Activated CD8-positive, alpha-beta memory T cell treated with anti-CD3 and anti-CD28 coated beads for 48 hours (primary cell): ENCODE measurements at regions not wholly inside any gene's neighbourhood (a gene's known extent, or its start where the extent isn't known, plus 50 kb on each side); places are given as distances from the start of the nearest gene placed in this dataset.
"Not testable (repeated sequence)": the region's sequence is repeated elsewhere in the genome, so short reads cannot be mapped to it uniquely, and the experiment has no call there.

ENCODE experiments used
- DNase-seq, 3 experiments: peaks; one replicate each; pipeline ENCODE4 v3.0.0-alpha.2; 2020; ENCODE audit warnings: low read depth in 2 of 3, low spot score in 2 of 3

DNA sequence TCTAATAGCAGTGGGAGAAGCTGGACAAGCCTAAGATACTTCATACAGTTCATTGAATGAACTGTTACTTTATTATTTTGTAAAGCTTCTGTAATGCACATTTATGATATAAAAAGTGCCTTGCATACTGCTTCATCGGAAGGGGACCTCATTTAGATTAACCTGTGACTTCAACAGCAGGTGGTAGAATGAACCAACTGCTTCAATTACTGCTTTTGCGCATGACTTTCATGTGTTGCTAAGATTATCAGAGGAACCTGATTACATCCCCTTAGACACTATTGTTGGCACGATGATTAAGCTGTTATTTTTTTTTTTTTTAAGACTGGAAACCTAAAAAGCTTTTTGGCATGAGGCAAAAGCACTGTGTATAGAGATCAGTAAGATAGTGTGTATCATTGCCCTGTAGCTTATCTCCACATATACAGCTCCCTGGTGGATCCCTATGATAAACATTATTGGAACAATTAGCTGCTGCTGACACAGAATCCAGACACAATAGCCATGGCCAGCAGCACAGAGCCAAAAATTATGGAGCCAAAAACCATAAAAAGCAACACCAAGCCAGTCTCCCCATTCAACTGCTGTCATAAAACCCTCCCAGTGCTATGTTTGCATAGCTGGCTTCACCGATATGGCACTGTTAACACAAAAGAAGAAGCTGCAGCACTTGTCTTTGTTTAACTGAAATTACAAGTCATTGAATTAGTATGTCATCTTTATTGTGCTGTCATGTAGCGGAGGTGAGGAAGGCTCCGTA is 731.6 kb upstream of the MMS22L start:
- no peak for DNase-seq

GRCh38 chr6:98016565-98016964 is 733.5 kb upstream of the MMS22L start:
- DNase-seq: no peak

GRCh38 chr6:98020222-98020621 is 737.2 kb upstream of the MMS22L start:
- no peak for DNase-seq

- no peak for DNase-seq
Measured at GRCh38 chr6:98024359-98024758, 741.3 kb upstream of the MMS22L start.

DNA sequence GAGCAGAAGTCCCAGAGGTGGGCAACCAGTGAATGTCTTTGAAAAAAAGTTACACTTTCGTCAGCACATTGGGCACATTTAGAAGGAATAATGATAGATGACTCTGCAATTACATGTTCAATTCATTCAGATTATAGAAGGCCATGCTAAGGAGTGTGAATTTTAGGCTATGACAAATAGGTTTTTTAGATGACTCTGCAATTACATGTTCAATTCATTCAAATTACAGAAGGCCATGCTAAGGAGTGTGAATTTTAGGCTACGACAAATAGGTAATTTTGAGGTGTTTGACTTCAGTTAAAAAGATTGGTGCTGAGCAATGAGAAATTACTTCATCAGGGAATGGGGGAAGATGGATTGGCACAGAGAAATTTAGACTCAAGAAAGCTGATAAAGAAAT is 744.9 kb upstream of the MMS22L start:
- no peak for DNase-seq

DNA sequence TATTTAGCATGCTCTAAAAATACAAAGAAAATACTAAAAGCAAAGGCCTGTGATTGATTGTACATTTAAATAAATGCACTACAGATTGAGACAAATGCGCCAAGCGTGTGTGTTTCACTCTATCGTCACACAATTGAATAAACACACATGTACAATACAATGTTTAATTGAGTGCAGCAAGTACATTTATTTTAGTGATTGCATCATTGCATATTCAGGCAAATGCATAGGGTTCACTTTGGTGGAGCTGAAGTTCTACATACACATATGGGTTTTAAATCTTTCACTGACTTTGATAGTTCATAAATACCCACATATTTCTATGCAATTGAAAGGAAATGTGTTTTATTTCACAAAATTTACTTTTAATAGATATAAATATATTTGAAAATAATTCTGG is 750.6 kb upstream of the MMS22L start:
- no peak for DNase-seq

- no peak for DNase-seq
Measured at GRCh38 chr6:98036344-98036923, 753.4 kb upstream of the MMS22L start.

DNA sequence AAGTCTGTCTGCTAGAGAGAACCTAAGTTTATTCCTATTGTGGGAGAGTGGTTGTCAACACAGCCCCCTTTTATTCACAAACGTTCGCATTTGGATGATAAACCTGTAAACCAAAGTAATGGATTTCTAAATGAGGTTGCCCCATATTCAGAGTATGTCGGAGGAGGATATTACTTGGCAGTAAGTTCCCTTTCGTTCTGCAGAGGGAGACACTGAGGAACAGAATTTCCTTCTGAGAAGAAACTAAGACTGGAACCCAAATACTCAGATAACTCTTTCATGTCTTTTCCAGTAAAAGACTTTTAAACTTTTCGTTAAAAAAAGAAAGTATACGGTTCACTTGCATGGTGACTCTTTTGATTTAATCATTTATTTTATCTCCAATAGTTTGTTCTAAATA is 754.6 kb upstream of the MMS22L start:
- no peak for DNase-seq

DNA sequence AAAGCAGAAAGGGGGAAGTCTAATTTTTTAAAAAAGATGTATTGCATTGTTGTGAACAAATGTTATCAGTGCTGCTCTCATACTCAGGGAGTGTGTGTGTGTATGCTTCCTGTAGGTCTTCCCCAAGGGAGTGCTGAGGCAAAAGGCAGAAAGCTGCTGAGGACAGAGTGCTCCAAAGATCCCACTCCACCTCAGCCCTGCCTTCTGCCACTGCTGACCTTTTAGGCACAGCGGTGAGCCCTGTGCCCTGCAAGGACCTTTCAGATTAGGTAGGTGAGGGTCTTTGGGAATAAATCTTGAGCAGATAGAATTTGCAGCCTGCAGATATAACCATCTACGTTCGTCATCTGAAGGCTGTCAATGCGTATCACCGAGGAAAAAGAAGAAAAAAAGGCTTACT is 756.4 kb upstream of the MMS22L start:
- no peak for DNase-seq

DNA sequence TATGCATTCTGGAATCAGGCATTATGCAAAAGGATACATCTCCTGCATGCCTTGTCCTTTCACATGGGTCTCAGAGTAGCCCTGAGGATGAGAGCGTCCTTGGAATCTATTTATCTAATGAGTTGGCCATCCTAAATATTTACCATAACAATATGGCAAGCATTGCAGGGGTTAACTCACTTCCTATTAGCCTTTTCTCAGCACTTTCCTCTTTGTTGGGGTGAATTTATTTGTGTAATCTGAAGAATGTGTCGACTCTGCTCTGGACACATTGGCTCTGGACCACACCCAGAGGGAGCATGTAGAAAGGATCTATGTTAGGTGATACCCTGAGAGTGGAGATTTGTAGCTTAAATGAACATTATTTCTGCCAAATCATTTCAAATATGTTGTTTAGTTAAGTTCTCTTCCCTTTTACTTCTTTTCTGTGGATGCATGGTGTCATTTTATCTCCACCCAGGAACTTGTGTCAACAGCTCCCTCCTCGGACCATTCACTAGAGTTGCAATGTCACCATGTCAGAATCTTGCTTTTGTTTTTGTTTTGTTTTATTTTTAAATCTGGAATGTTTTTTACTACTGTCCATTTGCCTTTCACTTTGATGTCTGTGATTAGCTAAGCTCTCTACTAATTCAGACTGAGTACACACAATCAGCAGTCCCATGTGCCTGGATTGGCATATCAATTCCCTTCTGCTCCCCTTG is 757.0 kb upstream of the MMS22L start:
- no peak for DNase-seq

- DNase-seq: no peak
Measured at GRCh38 chr6:98041056-98041455, 758.0 kb upstream of the MMS22L start.

GRCh38 chr6:98041921-98042320 is 758.9 kb upstream of the MMS22L start:
- no peak for DNase-seq

- no peak for DNase-seq
Measured at GRCh38 chr6:98044151-98044561, 761.1 kb upstream of the MMS22L start.

DNA sequence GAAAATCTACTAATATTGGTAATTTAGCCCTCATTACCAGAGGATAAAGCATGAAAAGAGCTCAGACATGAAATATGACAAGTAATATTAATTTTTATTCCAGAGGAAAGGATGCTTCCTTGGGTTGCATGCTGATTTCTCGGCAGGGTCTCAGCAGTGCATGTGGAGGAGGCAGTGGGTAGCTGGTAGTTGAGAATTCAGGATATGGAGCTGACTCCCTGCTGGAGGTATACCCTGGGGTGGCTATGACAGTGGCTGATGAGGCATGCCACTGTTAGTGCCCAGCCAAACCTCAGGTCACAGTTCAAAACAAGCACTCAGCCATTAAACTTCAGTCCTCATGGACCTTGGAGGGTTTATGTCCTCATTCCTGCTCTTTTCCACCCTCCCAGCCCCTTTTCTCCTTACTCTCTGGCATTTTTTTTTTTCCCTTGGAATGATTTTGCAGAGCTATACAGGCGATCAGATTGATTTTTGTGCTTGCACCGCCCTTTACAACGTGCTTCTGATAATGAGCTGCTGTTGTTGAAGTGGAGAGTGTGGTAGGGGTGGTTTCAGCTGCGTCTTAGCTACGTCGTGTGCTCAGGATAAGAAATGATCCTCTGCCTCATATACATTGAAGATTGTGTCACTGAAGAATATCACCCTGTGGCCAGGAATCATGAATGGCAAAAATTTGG is 761.9 kb upstream of the MMS22L start:
- no peak for DNase-seq

GRCh38 chr6:98047164-98047563 is 764.1 kb upstream of the MMS22L start:
- no peak for DNase-seq

GRCh38 chr6:98047871-98048270 is 764.9 kb upstream of the MMS22L start:
- no peak for DNase-seq

GRCh38 chr6:98054453-98054852 is 771.4 kb upstream of the MMS22L start:
- no peak for DNase-seq

DNA sequence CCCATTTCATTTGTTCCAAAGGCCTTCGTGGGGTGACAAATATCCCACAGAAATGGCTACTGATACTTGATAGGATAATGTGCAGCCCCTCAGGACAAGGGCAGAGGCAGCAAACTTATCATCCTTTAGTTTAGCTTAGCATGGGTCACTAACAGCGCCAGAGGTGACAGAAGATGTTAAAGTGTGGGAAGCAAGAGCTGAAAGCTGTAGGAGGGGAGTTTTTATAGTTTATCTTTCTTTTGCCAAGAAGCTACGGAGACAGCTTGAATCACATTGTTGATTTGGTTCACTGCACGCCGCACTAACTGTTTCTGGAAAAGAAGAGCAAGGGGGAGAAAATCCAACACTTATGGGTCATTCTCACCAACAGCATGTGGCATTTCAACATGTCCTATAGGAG is 773.9 kb upstream of the MMS22L start:
- DNase-seq: no peak

GRCh38 chr6:98067375-98067774 is 767.0 kb upstream of the POU3F2 start:
- DNase-seq: no peak

GRCh38 chr6:98088537-98088936 is 745.8 kb upstream of the POU3F2 start:
- not testable (repeated sequence) for DNase-seq

- no peak for DNase-seq
Measured at GRCh38 chr6:98092331-98092730, 742.0 kb upstream of the POU3F2 start.

DNA sequence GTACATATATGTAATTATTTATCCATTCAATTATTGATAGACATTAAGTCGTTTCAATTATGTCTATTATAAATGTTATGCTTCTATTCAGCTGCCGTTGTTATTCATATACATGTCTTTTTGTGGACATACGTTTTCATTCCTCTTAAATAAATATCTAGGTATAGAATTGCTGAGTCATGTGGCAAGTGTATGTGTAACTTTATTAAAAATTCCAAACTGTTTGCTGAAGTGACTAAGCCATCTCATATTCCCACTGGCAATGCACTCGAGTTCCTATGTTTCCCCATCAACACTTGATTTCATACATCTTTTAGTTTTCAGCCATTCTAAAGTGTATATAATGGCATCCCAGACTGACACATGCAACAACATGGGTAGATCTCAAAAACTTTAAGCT is 739.7 kb upstream of the POU3F2 start:
- DNase-seq: no peak
